Subcutaneous abdominal adipose tissue (tissue), 5 donors: ENCODE measurements at regions not wholly inside any gene's neighbourhood (a gene's known extent, or its start where the extent isn't known, plus 50 kb on each side); places are given as distances from the start of the nearest gene placed in this dataset.
"Not testable (repeated sequence)": the region's sequence is repeated elsewhere in the genome, so short reads cannot be mapped to it uniquely, and the experiment has no call there.

Experiments
- H3K27ac ChIP-seq: one replicate; pipeline ENCODE4 v1.7.0; 2013; ENCODE audit warnings: low read depth, mild to moderate bottlenecking, inconsistent platforms, low read length, moderate library complexity
- H3K27me3 ChIP-seq, 5 donors: one replicate each; pipeline ENCODE4 v1.7.0; 2013; ENCODE audit warnings: low read length in 5 of 5, inconsistent platforms in 1 of 5; ENCODE audit not compliant: control insufficient read depth in 5 of 5, insufficient read depth in 4 of 5
- H3K36me3 ChIP-seq, 5 donors: one replicate each; pipeline ENCODE4 v1.7.0; 2013; ENCODE audit warnings: low read length in 5 of 5; ENCODE audit not compliant: control insufficient read depth in 5 of 5, insufficient read depth in 5 of 5
- H3K4me1 ChIP-seq, 5 donors: one replicate each; pipeline ENCODE4 v1.7.0; 2013; ENCODE audit warnings: low read length in 5 of 5, mild to moderate bottlenecking in 3 of 5, moderate library complexity in 1 of 5; ENCODE audit not compliant: control insufficient read depth in 5 of 5, insufficient read depth in 5 of 5
- H3K4me3 ChIP-seq, 5 donors: one replicate each; pipeline ENCODE4 v1.7.0; 2013; ENCODE audit warnings: low read length in 5 of 5, low read depth in 1 of 5
- H3K9ac ChIP-seq, 5 donors: one replicate each; pipeline ENCODE4 v1.7.0; 2013; ENCODE audit warnings: low read length in 5 of 5, mild to moderate bottlenecking in 4 of 5, moderate library complexity in 3 of 5
- H3K9me3 ChIP-seq, 5 donors: one replicate each; pipeline ENCODE4 v1.7.0; 2013; ENCODE audit warnings: low read length in 5 of 5; ENCODE audit not compliant: control insufficient read depth in 5 of 5
- donor health status: healthy.
- donor health status: healthy.
- donor health status: healthy.
- donor health status: healthy.
- donor health status: healthy.

GRCh38 chr5:163244445-163244987 lies 192.9 kb upstream of the CCNG1 start:
- Histone ChIP-seq H3K9me3 (no peaks in the 10 kb centered on the region), H3K27ac (no peak overlapping the region), H3K4me1 (no peaks in the 10 kb centered on the region), H3K4me3 (no peak overlapping the region), H3K36me3 (no peaks in the 10 kb centered on the region), H3K27me3 (no peaks in the 10 kb centered on the region), H3K9ac (no peak overlapping the region)

GRCh38 chr5:163245584-163245983 lies 191.8 kb upstream of the CCNG1 start:
- Histone ChIP-seq H3K9ac (no peak overlapping the region), H3K36me3 (no peaks in the 10 kb centered on the region), H3K27ac (no peak overlapping the region), H3K27me3 (no peaks in the 10 kb centered on the region), H3K9me3 (no peaks in the 10 kb centered on the region), H3K4me1 (no peaks in the 10 kb centered on the region), H3K4me3 (no peak overlapping the region)

- Histone ChIP-seq H3K9me3 (no peaks in the 10 kb centered on the region), H3K9ac (no peak overlapping the region), H3K36me3 (no peaks in the 10 kb centered on the region), H3K4me3 (no peak overlapping the region), H3K27ac (no peak overlapping the region), H3K4me1 (no peaks in the 10 kb centered on the region), H3K27me3 (no peaks in the 10 kb centered on the region)
Measured at GRCh38 chr5:163248333-163248732, 189.1 kb upstream of the CCNG1 start.

DNA sequence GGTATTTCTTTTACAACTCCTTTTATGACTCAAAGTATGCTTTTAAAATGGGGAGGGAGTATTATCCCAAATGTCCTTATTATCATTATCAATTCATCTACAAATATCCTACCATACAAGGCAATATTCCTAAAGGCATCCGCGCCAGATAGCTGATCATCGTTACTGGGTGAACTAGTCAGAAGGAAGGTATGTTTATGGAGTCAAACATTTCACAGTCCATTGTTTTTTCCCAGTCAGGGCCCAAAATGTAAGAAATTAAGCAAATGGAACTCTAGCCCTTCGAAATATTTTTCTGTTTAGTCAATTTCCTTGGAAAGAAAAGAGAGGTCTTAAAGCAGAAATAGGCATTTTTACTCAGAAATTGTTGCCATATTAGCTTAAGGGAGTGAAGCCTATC lies 188.5 kb upstream of the CCNG1 start:
- no peaks in the 10 kb centered on the region for H3K27me3 ChIP-seq
- H3K4me1 ChIP-seq, result no peaks in the 10 kb centered on the region
- no peak overlapping the region for H3K9ac ChIP-seq
- H3K9me3 ChIP-seq, result no peaks in the 10 kb centered on the region
- no peak overlapping the region for H3K27ac ChIP-seq
- H3K36me3 ChIP-seq, result no peaks in the 10 kb centered on the region
- H3K4me3 ChIP-seq, result no peak overlapping the region

DNA sequence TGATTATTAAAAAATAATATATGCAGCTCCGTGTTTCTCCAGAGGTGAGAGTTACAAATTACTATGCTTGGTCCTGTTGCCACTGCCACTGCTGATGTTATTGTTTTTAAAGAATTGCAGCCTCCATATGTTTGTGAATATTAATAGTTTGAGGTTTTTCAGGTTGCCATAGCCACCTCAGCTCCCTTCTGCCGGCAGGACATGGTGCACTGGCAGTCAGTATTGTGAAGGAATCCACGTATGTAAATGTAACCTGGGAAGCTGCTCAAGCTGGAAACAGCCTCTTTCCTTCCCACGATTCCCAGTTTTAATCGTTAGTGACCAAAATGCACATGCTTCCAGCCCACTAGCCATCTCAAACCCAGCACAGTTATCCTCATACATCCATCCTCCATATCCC lies 184.4 kb upstream of the CCNG1 start:
- no peaks in the 10 kb centered on the region for H3K36me3 ChIP-seq
- no peaks in the 10 kb centered on the region for H3K9me3 ChIP-seq
- no peak overlapping the region for H3K27ac ChIP-seq
- H3K4me1 ChIP-seq, result no peaks in the 10 kb centered on the region
- no peaks in the 10 kb centered on the region for H3K27me3 ChIP-seq
- H3K4me3 ChIP-seq, result no peak overlapping the region
- H3K9ac ChIP-seq, result no peak overlapping the region

DNA sequence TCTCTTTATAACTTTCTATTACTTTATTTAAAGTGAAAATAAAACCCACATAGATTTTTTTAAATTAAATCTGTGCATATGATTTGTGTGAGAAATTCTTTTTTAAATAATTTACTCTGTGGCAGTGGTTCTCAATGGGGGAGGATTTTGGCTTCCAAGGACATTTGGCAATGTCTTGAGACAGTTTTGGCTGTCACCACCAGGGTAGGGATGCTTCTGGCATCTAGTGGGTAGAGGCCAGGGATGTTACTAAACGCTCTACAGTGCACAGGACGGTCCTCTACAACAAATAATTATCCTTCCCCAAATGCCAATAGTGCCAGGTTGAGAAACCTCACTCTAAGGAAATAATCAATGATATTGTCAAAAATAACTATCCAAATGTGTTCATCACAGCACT lies 177.9 kb upstream of the CCNG1 start:
- peaks cover 0 to 3% (median 0%) of the 10 kb centered on the region in 5 donors for H3K9me3 ChIP-seq
- H3K27me3 ChIP-seq, result no peaks in the 10 kb centered on the region
- H3K27ac ChIP-seq, result no peak overlapping the region
- H3K4me1 ChIP-seq, result no peaks in the 10 kb centered on the region
- no peaks in the 10 kb centered on the region for H3K36me3 ChIP-seq
- no peak overlapping the region for H3K4me3 ChIP-seq
- no peak overlapping the region for H3K9ac ChIP-seq

DNA sequence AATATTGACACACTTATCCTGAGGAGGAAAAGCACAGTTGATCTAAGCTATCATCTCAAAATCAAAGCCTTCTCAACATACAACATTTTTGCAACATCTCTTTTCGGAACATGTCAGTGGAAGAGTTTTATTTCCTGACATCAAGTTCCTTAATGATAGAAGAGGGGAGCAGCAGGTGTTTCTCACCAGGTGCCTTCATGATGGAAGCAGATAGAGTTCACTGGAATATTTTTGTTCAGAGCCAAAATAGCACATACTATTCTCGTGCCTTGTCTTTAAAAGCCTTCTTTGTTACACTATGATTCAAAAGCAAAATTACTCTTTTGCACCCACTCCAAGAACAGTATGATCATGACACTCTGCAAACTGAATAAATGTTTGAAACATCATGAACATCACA lies 176.9 kb upstream of the CCNG1 start:
- H3K27me3 ChIP-seq, result no peaks in the 10 kb centered on the region

DNA sequence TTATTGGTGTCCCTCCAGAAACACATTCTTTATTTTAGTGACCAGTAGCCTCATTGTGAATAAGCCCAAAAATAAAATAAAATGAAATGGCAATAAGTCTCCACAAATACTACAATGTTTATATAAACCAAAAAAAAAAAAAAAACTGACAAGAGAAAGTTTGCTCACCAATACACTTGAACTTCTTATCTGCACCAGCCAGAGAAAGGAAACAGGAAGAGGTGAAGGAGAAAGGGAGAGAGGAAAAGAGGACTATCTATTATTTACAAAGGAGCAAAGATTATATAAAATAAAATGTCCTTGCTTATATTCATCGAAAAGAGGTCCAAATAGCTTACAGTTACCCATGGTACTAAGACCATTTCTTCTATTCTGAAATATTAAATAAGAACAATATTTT lies 176.4 kb upstream of the CCNG1 start:
- no peak overlapping the region for H3K9ac ChIP-seq
- peaks cover 0 to 3% (median 0%) of the 10 kb centered on the region in 5 donors for H3K9me3 ChIP-seq
- no peaks in the 10 kb centered on the region for H3K4me1 ChIP-seq
- H3K4me3 ChIP-seq, result no peak overlapping the region
- H3K27me3 ChIP-seq, result no peaks in the 10 kb centered on the region
- no peak overlapping the region for H3K27ac ChIP-seq
- H3K36me3 ChIP-seq, result no peaks in the 10 kb centered on the region

More for the DNA sequence above, 176.9 kb upstream of the CCNG1 start:
- H3K4me3 ChIP-seq, result no peak overlapping the region
- H3K27ac ChIP-seq, result no peak overlapping the region
- H3K36me3 ChIP-seq, result no peaks in the 10 kb centered on the region
- peaks cover 0 to 3% (median 0%) of the 10 kb centered on the region in 5 donors for H3K9me3 ChIP-seq
- H3K4me1 ChIP-seq, result no peaks in the 10 kb centered on the region
- H3K9ac ChIP-seq, result no peak overlapping the region

- Histone ChIP-seq H3K9ac (no peak overlapping the region), H3K27ac (no peak overlapping the region)
Measured at GRCh38 chr5:163261647-163262269, 175.6 kb upstream of the CCNG1 start.

DNA sequence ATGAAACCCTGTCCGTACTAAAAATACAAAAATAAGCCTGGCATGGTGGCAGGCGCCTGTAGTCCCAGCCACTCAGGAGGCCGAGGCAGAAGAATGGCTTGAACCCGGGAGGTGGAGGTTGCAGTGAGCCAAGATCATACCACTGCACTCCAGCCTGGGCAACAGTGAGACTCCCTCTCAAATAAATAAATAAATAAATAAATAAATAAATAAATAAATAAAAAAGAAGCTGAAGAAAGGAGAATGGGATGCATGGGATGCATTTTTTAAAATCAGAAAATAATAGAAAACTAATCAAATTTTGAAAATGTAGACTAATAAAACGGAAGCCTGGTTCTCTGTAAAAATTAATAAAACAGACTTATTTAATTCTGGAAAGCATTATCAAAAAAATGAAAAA lies 171.1 kb upstream of the CCNG1 start:
- H3K27me3 ChIP-seq, H3K4me3 ChIP-seq, H3K9ac ChIP-seq, H3K9me3 ChIP-seq, H3K36me3 ChIP-seq, H3K4me1 ChIP-seq, H3K27ac ChIP-seq: not testable (repeated sequence)

More at GRCh38 chr5:163261647-163262269, 175.6 kb upstream of the CCNG1 start:
- Histone ChIP-seq H3K9me3 (peaks cover 0 to 3% (median 0%) of the 10 kb centered on the region in 5 donors), H3K4me3 (no peak overlapping the region), H3K4me1 (no peaks in the 10 kb centered on the region), H3K36me3 (no peaks in the 10 kb centered on the region), H3K27me3 (no peaks in the 10 kb centered on the region)
